ENCODE measurements at regions not wholly inside any gene's neighbourhood (a gene's known extent, or its start where the extent isn't known, plus 50 kb on each side); places are given as distances from the start of the nearest gene placed in this dataset.

DNA sequence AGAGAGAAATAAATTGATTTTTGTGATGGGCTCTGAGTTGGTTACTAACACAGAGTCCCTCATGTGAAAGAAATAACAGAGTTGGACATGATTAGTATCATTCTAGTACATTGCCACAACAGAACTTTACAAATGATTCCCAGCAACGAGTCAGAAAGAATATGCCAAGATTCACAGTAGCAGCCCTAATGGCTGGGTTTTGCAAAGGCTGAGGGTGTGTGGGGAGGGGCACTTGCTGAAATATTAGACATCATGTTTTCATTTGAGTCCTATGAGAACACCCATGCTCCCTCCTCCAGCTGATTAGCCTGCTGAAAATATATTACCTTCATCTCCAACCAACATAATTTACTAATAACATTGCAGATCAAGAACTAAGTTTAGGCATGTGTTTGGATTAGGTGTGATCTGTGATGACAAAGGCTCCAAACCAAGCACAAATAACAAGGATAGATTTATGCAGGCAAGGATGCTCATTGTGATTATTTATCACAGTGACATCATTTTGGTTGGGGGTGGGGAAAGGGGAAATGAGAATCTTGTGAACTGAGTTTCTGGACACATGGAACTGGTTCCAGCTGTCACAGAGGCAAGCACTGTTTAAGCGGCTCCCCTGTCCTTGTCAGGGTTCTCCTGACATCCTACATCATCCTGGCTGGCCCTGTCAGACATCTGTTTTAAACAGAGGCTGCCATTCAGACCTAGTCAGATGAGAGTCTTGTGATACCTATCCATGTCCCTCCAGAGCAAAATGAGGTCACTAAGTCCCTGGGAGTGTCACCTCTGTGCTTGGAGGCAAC lies 205.8 kb upstream of the NCKAP5 start:
- no peak for DNase-seq

DNA sequence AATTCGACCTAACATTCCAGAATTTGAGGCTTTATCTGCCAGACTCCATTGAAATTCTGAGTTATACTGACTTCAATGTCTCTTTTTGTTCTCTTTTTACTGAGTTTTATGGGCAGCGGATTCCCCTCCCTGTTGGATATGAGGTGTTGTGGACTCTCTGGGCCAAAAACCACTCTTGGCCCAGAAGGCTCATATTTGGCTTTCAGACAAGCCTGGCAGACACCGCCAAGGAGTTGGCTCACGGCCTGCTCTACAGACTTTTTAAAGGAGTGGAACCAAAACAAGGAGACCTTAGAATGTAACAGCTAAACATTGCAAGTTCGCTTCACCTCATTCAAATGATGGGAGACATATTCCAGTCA lies 206.4 kb upstream of the NCKAP5 start:
- no peak for DNase-seq

DNA sequence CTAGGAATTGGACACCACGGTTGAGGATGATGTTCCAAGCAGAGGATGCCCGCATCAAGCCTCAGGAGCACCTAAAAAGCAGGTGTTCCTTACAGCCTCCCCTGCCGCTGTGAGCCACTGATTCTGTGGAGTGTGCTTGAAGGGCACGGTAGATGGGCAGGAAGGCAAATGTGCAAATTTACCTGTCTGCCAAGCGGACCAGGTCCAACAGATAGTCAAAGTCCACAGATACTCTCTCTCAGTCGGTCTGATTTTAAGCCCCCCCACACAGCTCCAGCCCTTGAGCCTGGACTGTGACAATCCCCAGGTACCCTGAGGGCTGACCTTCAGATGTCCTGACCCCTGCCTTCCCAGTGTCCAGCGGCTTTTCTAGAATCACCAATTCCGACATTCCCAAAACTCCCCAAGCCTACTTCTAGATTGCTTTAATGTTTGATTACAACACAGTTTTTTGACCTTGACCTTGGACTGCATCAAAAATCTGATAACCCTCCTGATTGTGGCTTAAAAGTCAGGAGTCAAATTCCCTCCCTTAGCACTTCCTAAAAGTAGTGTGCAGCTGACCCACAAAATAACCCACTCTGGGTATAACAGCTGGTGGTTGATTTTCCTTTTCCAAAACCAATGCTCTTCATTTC lies 208.8 kb upstream of the NCKAP5 start:
- DNase-seq, result no peak

DNA sequence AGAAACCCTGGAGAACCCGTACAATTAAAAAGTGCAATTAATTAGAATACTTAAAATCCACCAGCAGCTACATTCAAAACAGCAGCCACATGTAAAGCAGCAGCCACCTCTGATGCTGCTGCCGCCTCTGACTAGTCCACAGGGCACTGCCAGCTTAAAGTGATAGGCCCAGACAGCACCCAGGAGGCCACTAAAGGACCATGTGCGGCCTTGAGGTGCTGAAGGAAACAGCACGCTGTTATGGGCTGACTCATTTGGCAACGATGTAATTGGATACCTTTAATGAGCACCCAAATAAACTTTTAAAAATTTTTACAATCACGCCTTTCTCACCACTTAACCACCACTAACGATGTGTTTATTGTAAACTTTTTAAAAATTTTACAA lies 209.3 kb upstream of the NCKAP5 start:
- no peak for DNase-seq

DNA sequence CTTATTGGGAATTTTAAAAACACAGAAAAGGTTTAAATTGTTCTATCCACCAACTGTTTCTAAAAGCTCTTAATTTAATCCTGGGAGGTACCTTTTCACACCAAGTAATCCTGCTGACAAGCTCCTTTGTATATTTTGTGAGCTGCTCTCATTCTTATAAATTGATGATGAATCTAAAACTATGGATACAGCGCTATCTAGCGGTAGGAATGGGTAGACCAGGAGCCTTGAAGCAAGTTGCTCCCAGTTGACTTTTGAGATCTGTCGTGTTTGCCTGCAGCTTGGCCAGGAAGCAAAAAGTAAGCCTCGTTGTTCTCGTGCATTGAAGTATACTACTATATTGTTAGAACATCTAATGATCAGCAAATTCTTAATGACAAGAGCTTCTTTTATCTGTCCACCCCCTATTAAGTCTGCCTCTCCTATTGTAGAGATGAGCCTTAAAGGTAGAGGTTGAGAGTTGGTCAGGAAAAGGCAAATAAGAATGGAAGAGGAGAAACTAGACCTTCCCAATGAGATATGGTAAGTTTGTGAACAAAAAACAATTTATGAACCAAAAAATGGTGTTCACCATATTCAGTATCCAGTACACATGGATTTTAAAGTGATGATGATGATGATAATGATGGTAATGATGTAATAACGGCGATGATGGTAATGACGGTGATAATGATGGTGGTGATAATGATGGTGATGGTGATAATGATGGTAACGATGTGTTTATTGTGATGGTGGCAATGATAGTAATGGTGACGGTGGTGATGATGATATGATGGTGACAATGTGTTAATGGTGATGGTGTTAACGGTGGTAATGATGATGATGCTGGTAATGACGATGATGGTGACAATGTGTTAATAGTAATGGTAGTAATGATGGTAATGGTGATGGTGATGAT lies 212.1 kb upstream of the NCKAP5 start:
- DNase-seq, result peak; percentile 45

DNA sequence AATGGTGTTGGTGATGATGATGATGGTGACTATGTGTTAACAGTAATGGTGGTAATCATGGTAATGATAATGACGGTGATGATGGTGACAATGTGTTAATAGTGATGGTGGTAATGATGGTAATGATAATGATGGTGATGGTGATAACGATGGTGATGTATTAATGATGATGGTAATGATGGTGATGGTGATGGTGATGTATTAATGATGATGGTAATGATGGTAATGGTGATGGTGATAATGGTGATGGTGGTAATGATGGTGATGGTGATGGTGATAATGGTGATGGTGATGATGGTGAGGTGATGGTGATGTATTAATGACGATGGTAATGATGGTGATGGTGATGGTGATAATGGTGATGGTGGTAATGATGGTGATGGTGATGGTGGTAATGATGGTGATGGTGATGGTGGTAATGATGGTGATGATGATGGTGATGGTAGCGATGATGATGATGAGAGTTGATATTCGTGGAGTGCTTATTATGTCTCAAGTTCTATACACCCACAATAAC lies 212.8 kb upstream of the NCKAP5 start:
- DNase-seq, result no peak

DNA sequence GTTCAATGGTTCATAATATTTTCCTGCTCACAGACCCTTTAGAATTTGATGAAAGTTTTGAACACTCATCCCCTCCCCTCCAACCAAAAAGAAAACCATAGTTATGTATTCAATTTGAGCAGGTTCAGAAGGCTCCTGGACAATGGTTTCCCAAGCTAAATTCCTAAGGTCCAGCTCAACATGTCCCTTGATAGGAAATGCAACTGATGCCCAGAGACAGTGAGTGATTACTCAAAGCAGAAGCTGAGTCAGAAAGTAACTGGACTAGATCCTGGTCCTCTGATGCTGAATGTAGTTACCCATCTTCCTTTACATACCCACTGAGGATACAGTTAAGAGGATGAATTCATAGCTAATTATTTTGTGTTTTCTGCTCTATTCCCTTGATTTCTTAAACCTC lies 218.9 kb upstream of the NCKAP5 start:
- DNase-seq, result no peak

DNA sequence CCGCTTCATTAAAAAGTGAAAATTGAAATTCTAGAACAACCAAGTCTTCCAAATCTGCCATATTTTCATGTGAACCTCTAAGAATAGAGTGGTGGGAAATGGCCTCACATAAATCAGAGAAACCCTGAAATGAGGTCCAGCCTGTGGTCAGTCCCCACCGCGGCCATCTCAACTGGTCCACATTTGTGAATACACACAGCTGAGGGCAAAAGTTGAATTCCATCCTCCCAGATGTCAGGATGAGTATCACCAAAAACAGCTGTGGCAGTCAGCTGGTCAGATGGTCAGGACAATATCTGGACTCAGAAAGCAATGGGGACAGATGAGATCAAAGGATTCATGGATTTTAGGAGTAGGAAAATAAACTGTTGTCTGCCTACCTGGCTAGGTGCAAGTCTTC lies 219.4 kb upstream of the NCKAP5 start:
- no peak for DNase-seq

DNA sequence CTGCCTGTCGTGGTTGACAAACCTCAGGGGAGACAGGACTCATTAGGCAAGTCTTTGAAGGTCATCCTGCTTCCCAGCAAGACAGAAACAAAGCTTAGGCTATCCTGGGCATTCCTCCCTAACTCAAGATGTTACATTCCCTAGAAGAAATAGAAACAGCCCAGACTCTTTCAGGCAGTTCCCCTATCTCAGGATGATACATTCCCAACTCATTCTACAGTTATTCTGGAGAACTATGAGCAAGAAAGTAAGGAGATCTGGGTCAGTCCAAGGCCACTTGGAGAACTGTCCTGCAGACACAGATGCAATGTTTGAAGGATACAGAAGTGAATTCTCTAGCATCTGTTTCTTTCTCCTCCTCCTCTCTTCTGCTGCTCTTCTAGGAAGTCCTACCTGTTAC lies 220.1 kb upstream of the NCKAP5 start:
- DNase-seq, result no peak

DNA sequence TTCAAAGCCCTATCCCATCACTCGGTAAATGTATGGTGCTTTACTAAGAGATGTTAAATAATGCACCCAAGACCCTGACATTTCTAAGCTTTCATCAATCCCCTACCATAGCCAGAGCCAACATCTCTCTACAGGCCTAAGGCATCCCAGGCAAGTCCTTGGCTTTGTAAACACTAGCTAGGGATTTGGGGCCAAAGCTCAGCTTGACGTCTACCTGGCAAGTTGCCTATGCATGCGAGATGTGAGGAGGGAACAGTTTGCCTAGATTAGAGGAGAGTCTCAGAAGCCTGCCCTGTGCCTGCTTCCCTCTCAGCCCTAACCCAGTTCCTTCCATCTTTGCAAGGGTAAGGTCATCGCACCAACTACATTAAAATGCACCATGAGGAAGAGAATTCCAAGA lies 221.5 kb upstream of the NCKAP5 start:
- DNase-seq, result no peak

DNA sequence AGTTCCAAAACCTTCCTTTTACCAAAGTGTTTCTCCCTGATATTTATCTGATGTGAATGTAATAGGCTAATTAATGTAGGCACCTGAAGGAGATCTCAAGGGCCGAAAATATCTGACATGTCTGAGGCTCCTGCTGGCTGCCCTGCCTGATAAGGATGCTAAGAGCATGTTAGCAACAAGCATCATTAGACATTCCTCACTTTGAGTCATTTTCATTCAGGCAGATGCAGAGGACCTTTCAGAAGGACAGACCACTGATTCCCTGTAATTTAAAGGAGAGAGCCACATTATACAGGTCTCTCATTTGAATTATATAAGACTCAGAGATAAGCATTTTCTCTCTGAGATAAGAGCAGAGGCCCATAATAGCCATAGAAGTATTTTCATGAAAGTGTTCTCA lies 222.4 kb upstream of the NCKAP5 start:
- no peak for DNase-seq

DNA sequence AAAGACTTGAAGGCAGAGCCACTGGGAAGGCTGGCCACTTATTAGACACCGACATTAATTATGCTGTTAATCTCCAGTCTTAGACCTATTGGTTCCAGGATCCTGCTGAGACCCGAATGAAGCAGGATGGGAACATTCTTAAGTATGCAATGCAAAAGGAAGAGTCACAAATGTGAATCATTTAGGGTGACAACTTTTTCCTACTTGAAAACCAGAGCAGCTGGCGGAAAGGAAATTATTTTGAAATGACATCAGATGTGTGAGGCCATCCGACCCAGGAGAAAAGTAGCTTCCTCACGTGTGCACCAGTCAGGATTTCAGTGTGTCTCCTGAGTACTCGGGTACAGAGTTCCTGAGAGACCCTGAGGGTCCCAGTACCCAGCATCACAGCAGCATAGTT lies 222.9 kb upstream of the NCKAP5 start:
- DNase-seq, result no peak

DNA sequence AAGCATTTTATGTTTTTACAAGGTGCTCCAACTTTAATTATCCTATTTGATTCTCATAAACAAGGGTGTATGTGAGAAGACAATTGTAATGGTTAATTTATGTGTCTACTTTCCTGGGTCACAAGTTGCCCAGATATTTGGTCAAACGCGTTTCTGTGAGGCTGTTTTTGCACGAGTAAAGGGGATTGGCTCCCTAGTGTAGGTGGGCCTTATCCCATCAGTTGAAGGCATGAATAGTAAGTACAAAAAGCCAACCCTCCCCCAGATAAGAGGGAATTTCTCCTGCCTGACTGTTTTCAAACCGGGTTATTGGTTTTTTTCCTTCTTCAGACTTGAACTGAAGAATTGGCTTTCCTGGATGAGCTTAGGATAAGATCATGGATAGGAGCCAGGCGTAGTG lies 224.0 kb upstream of the NCKAP5 start:
- no peak for DNase-seq

DNA sequence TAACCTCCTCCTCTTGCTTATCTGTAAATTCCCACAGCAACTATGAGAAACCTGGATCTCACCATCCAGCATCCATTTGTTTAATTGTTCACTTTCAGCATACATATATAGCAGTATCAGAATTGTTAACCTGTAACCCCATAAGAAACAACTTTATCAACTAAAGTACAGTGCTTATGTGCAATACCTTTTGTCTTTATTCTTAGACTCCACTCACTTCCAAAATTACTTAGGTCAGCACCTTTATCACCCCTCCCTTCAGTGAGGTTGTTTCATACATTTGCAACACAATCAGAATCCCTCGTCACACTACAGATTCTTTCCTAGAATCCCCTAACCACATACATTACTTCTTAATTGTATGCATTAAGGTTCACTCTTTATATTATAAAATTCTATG lies 225.9 kb upstream of the NCKAP5 start:
- no peak for DNase-seq

DNA sequence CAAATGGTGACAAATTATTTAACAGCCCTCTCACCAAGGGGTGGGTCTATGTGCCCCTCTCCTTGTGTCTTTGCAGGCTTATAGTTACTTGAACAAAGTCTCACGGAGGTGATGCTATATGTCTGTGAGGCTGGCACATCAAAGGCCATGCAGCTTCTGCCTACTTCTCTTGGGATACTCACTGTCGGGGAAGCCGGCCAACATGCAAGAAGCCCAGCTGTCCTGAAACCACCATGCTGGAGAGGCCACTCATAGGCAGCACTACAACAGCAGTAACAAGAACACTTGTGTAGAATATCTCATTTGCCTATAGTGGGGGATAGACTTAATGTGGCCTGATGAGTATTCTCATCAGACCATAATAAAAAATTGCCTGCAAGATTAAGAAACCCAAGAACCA lies 233.7 kb upstream of the NCKAP5 start:
- DNase-seq, result no peak

DNA sequence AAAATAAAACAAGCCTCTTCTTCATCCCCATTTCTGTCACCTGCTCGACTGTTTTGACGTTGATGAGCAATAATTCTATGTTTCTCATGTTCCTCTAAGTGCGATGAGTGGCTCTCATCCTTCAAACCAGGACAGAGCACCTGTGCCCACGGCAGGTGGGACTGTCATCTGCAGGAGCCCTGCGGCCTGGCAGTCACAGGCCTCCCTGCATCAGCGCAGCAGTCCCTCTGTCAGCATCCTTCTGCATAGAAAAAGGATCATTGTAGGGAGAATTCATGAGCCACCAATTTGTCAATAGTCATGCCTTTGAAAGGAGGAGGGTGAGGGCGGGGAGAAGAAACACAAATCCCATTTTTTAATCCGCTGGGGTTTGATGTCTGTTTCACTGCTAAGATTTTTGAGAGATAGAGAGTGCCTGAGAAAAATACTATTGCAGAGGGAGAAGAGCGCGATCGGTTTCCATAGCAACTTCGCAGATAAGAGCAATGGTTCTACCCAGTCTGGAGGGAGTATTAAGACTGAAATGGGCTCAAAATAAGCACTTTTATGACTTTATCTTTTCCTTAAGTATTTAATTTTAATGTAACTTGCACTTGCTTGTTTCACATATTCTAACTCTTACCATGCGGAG lies 234.3 kb upstream of the NCKAP5 start:
- DNase-seq, result no peak

DNA sequence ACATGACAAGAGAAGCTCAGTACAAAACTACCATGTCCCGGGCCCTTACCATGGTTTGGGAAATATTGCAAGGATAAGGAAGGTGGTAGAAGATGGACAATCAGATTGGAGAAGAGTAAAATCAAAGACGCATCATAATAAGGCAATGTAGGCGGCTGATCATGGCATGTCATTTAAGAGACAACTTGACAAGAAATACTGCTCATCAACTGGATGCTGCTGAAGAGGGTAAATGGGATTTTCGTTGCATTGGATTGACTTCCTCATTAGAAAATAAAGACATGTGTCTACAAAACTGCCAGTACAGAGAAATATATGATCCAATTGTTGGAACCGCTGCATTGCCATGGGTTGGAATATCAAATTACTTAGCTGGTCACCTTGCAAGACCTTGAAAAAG lies 238.3 kb upstream of the NCKAP5 start:
- DNase-seq, result no peak

DNA sequence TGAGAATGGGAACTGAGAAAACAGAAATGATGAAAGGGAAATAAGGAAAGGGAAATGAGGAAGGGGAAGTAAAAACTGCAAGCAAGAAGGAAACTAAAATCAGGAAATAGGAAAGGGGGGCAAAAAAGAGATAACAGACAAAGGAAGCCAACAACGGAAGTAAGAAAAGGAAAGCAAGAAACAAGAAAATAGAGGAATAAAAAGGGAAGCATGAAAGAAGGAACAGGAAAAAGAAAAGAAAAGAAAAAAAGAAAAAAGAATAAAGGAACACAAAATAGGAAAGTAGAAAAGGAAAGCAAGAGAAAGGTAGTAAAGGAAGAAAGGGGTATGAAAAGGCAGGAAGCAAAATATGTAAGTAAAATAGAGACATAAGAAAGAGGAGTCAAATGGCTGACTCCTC lies 241.2 kb upstream of the NCKAP5 start:
- DNase-seq, result no peak

DNA sequence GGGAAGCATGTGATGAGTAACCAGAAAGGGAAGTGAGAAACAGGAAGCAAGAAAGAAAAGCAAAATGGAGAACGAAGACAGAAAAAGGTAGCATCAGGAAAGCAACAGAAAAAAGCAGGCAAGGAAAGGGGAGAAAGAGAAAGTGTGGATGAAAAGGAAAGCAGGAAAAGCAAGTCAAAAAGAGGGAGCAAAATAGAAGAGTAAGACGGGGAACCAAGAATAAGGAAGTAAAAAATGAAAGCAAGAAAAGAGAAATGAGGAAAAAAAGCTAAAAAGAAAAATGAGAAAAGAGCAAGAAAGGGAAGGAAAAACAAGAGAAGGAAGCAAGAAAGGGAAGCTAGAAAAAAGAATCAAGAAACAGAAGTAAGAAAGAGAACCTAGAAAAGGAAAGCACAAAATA lies 242.3 kb upstream of the NCKAP5 start:
- DNase-seq, result no peak

DNA sequence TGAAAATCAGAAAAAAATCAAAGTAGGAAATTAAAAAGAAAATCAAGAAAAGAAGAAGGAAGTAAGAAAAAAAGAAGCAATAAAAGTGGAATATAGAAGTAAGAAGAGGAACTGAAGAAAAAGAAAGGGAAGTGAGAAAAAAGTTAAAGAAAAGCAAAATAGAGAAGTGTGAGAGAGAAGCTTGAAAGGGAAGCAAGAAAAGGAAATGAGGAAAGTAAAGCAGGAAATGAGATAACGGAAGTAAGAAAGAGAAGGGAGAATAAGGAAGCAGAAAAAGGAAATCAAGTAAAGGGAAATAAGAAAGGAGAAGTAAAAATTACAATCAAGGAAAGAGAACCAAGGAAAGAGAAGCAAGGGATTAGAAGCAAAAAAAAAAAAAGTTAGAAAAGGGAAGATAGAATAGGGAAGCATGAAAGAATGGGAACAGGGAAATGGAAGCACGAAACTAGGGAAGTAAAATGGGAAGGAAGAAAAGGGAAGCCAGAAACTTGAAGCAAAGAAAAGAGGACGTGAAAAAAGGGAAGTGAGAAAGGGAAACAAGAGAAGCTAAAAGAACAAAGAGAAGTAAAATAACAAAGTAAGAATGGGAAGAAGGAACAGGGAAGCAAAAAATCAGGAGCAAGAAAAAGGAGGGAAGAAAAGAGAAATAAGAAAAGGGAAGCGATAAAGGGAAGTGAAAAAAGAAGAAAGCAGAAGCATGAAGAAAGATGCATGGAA lies 243.3 kb upstream of the NCKAP5 start:
- DNase-seq, result no peak

DNA sequence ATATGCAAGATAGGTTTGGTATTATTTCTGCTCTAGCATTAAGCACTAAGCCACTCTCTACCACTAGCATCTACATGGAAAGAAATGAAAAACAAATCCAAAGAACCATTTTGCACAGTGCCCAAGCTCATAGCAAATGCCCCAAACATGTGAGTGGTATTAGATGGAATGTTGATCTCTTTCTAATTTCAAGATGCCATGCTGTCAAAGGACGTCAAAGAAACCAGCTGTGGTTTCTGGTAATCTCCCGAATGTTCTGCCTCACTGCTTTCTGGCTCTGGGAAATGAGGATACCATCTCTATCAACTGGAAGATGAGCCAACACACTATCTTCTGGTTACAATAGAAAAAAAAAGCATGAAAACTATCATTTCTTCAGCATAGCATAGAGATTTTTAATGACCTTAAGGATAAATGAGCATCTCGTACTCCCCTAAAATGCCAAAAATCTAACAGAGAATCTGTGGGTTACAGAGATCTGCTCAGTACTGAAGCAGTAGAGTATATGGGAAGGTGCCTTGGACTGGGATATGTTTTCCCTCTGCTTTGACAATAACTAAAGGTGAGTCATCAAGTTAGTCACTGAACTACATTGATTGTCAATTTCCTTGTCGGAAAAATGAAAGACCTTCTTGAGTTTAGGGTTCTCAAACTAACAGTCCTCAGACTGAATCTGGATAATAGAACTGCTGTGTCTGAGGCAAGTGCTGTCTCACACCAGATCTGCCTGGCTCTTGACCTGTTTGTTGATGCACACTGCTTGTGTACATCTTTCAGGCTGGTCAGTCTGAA lies 244.8 kb upstream of the NCKAP5 start:
- no peak for DNase-seq

DNA sequence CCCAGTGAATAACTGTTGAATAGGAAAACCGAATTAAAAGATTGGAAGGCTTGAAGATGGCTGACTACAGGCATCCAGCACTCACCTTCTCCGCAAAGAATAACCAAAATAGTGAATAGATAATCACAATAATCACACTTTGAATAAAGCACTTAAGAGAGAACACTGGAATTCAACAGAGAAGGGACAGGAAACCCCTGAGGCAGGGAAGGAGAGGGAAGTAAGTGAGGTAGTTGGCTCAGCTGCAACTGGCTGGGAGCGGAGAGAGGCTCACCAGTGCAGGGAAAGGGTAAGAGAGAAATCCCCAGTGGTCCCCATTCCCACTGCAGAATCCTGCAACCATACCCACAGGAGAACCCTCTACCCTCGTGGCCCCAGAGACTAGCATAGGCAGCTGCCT lies 246.6 kb upstream of the NCKAP5 start:
- DNase-seq, result no peak

All from DMS 273 treated with DMSO at 0.1 percent for 48 hours (cell line).